NCI-H2107 treated with DMSO at 0.1 percent for 48 hours (cell line): ENCODE measurements at regions not wholly inside any gene's neighbourhood (a gene's known extent, or its start where the extent isn't known, plus 50 kb on each side); places are given as distances from the start of the nearest gene placed in this dataset.

ENCODE experiments used
- DNase-seq: peaks from one replicate; lab custom pipeline; 2025; ENCODE audit not compliant: unreplicated experiment; lab: John Stamatoyannopoulos, UW

- no peak for DNase-seq
Measured at GRCh38 chr18:55121397-55122170, 162.3 kb upstream of the CCDC68 start.

DNA sequence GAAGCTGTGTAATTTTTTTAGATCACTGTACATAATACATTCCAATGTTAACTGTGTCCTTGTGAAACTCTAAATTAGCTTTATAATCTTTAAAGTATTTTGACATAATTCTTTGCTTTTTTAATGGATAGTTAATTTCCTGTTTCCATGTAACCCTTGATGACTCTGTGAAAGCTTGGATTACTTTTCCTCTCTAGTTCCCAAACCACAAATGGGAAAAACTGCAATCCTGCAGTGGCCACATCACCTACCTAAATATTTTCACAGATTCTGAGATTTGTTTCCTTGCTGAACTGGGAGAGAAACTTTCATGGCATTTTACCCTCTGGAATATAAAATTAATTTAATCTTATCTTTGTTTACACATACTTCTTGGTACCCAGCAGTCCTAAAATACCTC lies 161.6 kb upstream of the CCDC68 start:
- DNase-seq = no peak

DNA sequence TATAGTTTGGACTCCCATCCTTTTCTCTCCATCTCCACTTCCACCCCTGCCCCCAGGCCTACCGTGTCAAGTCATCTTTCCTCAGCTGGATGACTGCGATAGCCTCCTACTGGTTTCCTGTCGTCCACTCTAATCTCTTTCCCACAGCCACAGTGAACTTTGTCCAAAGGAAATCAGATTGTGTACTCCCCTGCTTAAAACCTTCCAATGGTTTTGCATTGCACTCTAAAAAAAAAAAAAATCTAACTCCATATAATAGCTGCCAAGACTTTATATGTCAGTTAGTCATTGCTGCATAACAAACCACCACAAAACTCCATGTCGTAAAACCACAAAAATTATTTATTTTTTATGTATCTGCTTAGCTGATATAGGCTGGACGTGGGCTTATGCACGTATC lies 160.2 kb upstream of the CCDC68 start:
- no peak for DNase-seq

GRCh38 chr18:55119016-55119415 lies 159.8 kb upstream of the CCDC68 start:
- DNase-seq = no peak

GRCh38 chr18:55116863-55117262 lies 157.6 kb upstream of the CCDC68 start:
- DNase-seq = no peak

- no peak for DNase-seq
Measured at GRCh38 chr18:55115606-55116005, 156.3 kb upstream of the CCDC68 start.

GRCh38 chr18:55114876-55115275 lies 155.6 kb upstream of the CCDC68 start:
- no peak for DNase-seq

GRCh38 chr18:55113800-55114199 lies 154.5 kb upstream of the CCDC68 start:
- DNase-seq = no peak

DNA sequence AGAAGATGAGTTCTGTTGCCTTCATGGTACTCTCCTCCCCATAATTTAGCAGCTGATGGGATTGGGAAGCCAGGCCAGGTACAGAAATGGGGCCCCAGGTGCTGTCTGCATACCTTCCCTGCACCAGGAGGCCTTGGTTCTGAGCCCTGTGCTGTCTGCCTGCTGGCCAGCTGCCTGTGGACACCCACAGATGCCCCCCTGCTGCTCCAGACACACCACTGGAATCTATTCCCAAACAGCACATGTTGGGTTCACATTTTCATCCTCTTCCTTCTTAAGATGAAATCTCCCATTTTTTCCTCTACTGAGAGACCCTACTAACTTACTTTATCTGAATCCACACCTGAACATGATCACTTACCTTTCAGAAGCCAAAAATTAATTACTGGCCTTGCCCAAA lies 152.0 kb upstream of the CCDC68 start:
- no peak for DNase-seq

DNA sequence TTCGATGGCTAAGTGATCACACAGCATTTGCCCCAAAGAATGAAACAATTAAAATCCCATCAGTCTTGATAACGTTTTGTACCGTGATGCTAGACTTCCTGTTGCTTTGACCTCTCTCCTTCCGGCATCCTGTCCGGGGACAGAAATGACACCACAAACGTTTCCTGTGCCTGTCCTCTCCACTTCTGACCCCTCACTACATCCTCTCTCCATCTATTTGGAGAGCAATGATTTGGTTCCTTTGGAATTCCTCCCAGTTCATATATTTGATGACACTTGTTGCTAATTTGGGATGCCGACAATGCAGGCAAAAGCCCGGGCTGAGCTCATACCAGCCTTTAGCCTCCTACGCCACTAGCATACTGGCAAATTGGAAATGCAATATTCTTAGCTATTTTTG lies 151.2 kb upstream of the CCDC68 start:
- DNase-seq = no peak

DNA sequence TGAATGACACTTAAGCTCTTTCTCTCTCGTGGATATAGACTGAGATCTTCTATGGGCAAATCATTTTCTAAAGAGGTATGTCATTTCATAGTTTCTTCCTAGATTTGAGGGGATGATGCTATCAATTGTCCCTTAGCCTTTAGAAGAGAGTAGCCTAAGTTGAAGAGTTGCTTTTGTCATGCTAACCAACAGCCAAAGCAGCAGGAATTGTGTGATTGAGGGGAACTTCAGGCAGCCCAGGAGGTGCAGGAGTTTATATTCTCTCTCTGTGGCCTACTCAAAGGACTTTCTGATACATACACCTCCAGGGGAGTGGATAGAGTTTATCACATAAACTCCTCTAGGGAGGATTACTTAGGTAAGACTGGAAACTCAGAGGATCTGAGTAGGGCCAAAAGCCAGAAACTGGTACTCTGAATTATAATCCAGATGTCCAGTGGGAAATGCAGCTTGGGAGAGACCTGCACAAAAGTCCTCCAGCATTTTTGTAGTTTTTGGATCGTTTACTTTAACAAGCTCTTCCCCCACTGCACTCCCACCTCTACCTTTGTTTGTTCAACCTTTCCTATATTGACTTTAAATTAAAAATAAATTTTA lies 150.7 kb upstream of the CCDC68 start:
- no peak for DNase-seq

DNA sequence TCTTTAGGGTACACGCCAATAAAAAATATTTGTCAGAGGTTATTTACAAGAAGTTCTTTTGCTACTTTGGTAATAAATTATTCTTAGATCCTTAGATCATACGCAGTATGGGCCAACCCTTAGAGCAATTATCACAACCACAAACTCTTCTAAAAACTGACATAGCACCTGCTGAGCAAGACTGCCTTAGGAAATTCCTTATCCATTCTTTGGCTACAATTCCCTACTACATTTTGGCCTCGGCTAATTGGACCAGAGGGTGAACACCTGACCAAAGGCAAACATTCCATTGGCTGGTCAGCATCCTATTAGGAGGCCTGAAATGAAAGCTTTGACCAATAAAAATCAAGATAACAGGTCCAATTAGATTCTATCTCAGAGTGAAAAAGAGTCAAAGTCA lies 147.6 kb upstream of the CCDC68 start:
- DNase-seq = no peak

- no peak for DNase-seq
Measured at GRCh38 chr18:55106466-55106865, 147.2 kb upstream of the CCDC68 start.

DNA sequence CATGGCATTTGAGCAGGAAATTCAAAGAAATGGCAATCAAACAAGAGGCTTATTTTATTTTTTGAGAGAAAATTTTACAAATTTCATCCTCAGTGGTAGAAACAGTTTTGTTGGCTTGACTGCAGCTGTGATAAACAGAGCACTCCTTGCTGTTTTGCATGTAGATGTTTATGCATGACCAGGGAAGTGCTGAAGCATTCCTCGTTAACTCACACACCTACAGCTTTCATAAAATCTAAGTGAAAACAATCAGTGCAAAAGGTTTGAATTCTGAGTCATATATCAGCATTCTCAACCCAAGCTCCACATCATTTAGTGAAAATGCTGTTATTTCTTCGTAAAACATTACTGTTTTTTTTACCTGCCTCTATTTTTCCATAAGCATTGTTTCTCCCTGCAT lies 146.6 kb upstream of the CCDC68 start:
- DNase-seq = no peak

GRCh38 chr18:55102958-55103456 lies 143.7 kb upstream of the CCDC68 start:
- DNase-seq = no peak

DNA sequence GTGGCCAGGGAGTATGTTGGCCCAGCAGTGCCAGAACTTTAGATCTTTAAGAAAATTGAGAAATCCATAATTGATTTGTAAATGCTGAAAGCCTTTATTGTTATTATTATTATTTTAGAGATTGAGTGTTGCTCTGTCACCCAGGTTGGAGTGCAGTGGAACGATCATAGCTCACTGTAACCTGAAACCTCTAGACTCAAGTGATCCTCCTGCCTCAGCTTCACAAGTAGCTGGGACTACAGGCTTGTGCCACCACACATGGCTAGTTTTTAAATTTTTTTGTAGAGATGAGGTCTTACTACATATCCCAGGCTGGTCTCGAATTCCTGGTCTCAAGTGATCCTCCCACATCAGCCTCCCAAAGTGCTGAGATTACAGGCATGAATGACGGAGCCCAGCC lies 143.2 kb upstream of the CCDC68 start:
- no peak for DNase-seq

DNA sequence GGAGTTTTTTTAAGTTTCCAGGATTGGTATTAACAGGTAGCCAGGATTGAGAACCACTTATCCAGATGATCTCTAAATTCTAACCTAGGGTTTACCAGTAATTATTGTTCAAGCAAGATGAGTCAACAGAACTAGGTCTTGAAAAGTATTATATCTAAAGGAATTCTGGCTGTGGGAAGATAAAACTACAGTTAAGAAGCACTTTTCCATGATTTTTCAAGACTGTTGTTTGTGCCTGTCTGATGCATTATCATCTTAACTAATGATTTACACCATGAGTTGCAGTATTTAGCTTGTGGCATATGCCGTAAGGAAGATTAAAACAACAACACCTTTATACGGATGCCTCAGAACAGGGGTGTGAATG lies 142.2 kb upstream of the CCDC68 start:
- DNase-seq = no peak

- DNase-seq = no peak
Measured at GRCh38 chr18:55100817-55101457, 141.7 kb upstream of the CCDC68 start.

- peak; percentile 21 for DNase-seq
Measured at GRCh38 chr18:55097456-55098170, 138.4 kb upstream of the CCDC68 start.

- DNase-seq = peak; percentile 20
Measured at GRCh38 chr18:55096263-55096951, 137.1 kb upstream of the CCDC68 start.

GRCh38 chr18:55095584-55095983 lies 136.3 kb upstream of the CCDC68 start:
- peak; percentile 34 for DNase-seq
